ENCODE measurements at regions not wholly inside any gene's neighbourhood (a gene's known extent, or its start where the extent isn't known, plus 50 kb on each side); places are given as distances from the start of the nearest gene placed in this dataset.

- Histone ChIP-seq H3K27me3 (ENCODE audit: control insufficient read depth, low read length) (no peaks in the 10 kb centered on the region), H3K4me3 (ENCODE audit: low read length) (no peak overlapping the region), H3F3A (ENCODE audit: control insufficient read depth, insufficient read depth) (no peaks in the 10 kb centered on the region), H3K9me3 (ENCODE audit: control insufficient read depth, insufficient read depth, low read length) (no peaks in the 10 kb centered on the region), H3K36me3 (ENCODE audit: control insufficient read depth, low read length) (no peaks in the 10 kb centered on the region), H3K27ac (ENCODE audit: low read depth, low read length) (no peak overlapping the region), H3K79me2 (ENCODE audit: control insufficient read depth, low read length) (no peaks in the 10 kb centered on the region), H3K4me1 (ENCODE audit: control insufficient read depth, low read length) (no peaks in the 10 kb centered on the region), H4K20me1 (ENCODE audit: control insufficient read depth, insufficient read depth, low read depth, low read length) (no peaks in the 10 kb centered on the region), H3K4me2 (ENCODE audit: low read length) (no peak overlapping the region), H3K9me2 (replicated peaks; ENCODE audit: control insufficient read depth, low read length) (no peaks in the 10 kb centered on the region)
- TF ChIP-seq CTCF (IDR thresholded peaks at IDR 0.05; ENCODE audit: low read depth, low read length, poor library complexity, severe bottlenecking) (no peak), EZH2phosphoT487 (IDR thresholded peaks at IDR 0.05; ENCODE audit: borderline replicate concordance, low read length) (no peak)
These were observed 100.4 kb downstream of the NRN1 start for GRCh38 chr6:5906340-5906670.

- no peak overlapping the region for H3K4me2 ChIP-seq (ENCODE audit: low read length)
- no peaks in the 10 kb centered on the region for H3K9me3 ChIP-seq (ENCODE audit: control insufficient read depth, insufficient read depth, low read length)
- no peaks in the 10 kb centered on the region for H4K20me1 ChIP-seq (ENCODE audit: control insufficient read depth, insufficient read depth, low read depth, low read length)
These were observed 101.0 kb downstream of the NRN1 start for GRCh38 chr6:5905431-5906339.

GRCh38 chr6:5904532-5904931, 102.2 kb downstream of the NRN1 start:
- no peaks in the 10 kb centered on the region for H3K79me2 ChIP-seq (ENCODE audit: control insufficient read depth, low read length)
- no peak for TF ChIP-seq CTCF (IDR thresholded peaks at IDR 0.05; ENCODE audit: low read depth, low read length, poor library complexity, severe bottlenecking)
- TF ChIP-seq EZH2phosphoT487 (IDR thresholded peaks at IDR 0.05; ENCODE audit: borderline replicate concordance, low read length) = no peak

More at GRCh38 chr6:5905431-5906339, 101.0 kb downstream of the NRN1 start:
- H3K27me3 ChIP-seq (ENCODE audit: control insufficient read depth, low read length) = no peaks in the 10 kb centered on the region
- no peaks in the 10 kb centered on the region for H3K9me2 ChIP-seq (replicated peaks; ENCODE audit: control insufficient read depth, low read length)
- no peaks in the 10 kb centered on the region for H3K79me2 ChIP-seq (ENCODE audit: control insufficient read depth, low read length)
- H3K27ac ChIP-seq (ENCODE audit: low read depth, low read length) = no peak overlapping the region
- no peak overlapping the region for H3K4me3 ChIP-seq (ENCODE audit: low read length)
- no peaks in the 10 kb centered on the region for H3K36me3 ChIP-seq (ENCODE audit: control insufficient read depth, low read length)
- H3F3A ChIP-seq (ENCODE audit: control insufficient read depth, insufficient read depth) = no peaks in the 10 kb centered on the region
- no peak for TF ChIP-seq CTCF (IDR thresholded peaks at IDR 0.05; ENCODE audit: low read depth, low read length, poor library complexity, severe bottlenecking)
- TF ChIP-seq EZH2phosphoT487 (IDR thresholded peaks at IDR 0.05; ENCODE audit: borderline replicate concordance, low read length) = no peak
- H3K4me1 ChIP-seq (ENCODE audit: control insufficient read depth, low read length) = no peaks in the 10 kb centered on the region

More at GRCh38 chr6:5904532-5904931, 102.2 kb downstream of the NRN1 start:
- no peak overlapping the region for H3K4me2 ChIP-seq (ENCODE audit: low read length)
- H3K9me3 ChIP-seq (ENCODE audit: control insufficient read depth, insufficient read depth, low read length) = no peaks in the 10 kb centered on the region
- no peak overlapping the region for H3K4me3 ChIP-seq (ENCODE audit: low read length)
- H3K9me2 ChIP-seq (replicated peaks; ENCODE audit: control insufficient read depth, low read length) = no peaks in the 10 kb centered on the region
- no peak overlapping the region for H3K27ac ChIP-seq (ENCODE audit: low read depth, low read length)
- no peaks in the 10 kb centered on the region for H3K27me3 ChIP-seq (ENCODE audit: control insufficient read depth, low read length)
- no peaks in the 10 kb centered on the region for H3K36me3 ChIP-seq (ENCODE audit: control insufficient read depth, low read length)
- H3F3A ChIP-seq (ENCODE audit: control insufficient read depth, insufficient read depth) = no peaks in the 10 kb centered on the region
- no peaks in the 10 kb centered on the region for H4K20me1 ChIP-seq (ENCODE audit: control insufficient read depth, insufficient read depth, low read depth, low read length)
- no peaks in the 10 kb centered on the region for H3K4me1 ChIP-seq (ENCODE audit: control insufficient read depth, low read length)
